Activated naive CD8-positive, alpha-beta T cell treated with anti-CD3 and anti-CD28 coated beads, Interleukin-2, amount 10 ng/mL, durations not matched to agents 7 days and 5 days (primary cell): ENCODE measurements at regions not wholly inside any gene's neighbourhood (a gene's known extent, or its start where the extent isn't known, plus 50 kb on each side); places are given as distances from the start of the nearest gene placed in this dataset.

Experiments
- ATAC-seq: fragments of 150-1000 bp; cut with Tn5 transposase; one replicate; pipeline ENCODE4 v1.10.0; 2021; ENCODE audit warnings: low read depth, moderate library complexity
- POLR2A ChIA-PET: fragments of 350-600 bp; sonication (Branson Sonifier 250); formaldehyde crosslinking; loops from one replicate; lab custom pipeline; 2021; ENCODE audit warnings: antibody characterized with exemption; lab: Charles Lee
- DNase-seq: peaks from one replicate; pipeline ENCODE4 v3.0.0; 2021
- H3K27ac Mint-ChIP-seq: one replicate; pipeline ENCODE4 v1.8.0; 2022; ENCODE audit warnings: mild to moderate bottlenecking, mixed read lengths
- H3K27me3 Mint-ChIP-seq: one replicate; pipeline ENCODE4 v1.8.0; 2022; ENCODE audit warnings: mild to moderate bottlenecking, moderate library complexity, mixed read lengths
- H3K36me3 Mint-ChIP-seq: one replicate; pipeline ENCODE4 v1.8.0; 2021; ENCODE audit warnings: mild to moderate bottlenecking, mixed read lengths
- H3K4me1 Mint-ChIP-seq: one replicate; pipeline ENCODE4 v1.8.0; 2021; ENCODE audit warnings: mixed read lengths
- H3K4me3 Mint-ChIP-seq: one replicate; pipeline ENCODE4 v1.8.0; 2022; ENCODE audit warnings: mild to moderate bottlenecking, moderate library complexity, mixed read lengths
- H3K9me3 Mint-ChIP-seq: one replicate; pipeline ENCODE4 v1.8.0; 2021; ENCODE audit warnings: mixed read lengths

- Mint-ChIP-seq H3K4me3 (no peak overlapping the region), H3K9me3 (no peaks in the 10 kb centered on the region), H3K27me3 (peaks cover 3% of the 10 kb centered on the region), H3K4me1 (peaks cover 15% of the 10 kb centered on the region), H3K36me3 (peaks cover 6% of the 10 kb centered on the region), H3K27ac (no peak overlapping the region)
- POLR2A ChIA-PET, result interaction anchor here (1.2 kb wide), 1 partner anchor 19 kb away, joined by 3 read pairs; no protein-coding TSS in a partner anchor
- DNase-seq (no peak), ATAC-seq (no peak)
Observed at GRCh38 chr17:83029571-83029970, 49.8 kb upstream of the METRNL start.
